ENCODE measurements at regions not wholly inside any gene's neighbourhood (a gene's known extent, or its start where the extent isn't known, plus 50 kb on each side); places are given as distances from the start of the nearest gene placed in this dataset.

- TF ChIP-seq CTCF (IDR thresholded peaks at IDR 0.05) (no peak), POLR2A (IDR thresholded peaks at IDR 0.05) (no peak)
These were observed 587.2 kb upstream of the SEMA6A start for GRCh38 chr5:117161718-117162335.

Data from Peyer's patch (tissue), 4 donors.